ENCODE measurements at regions not wholly inside any gene's neighbourhood (a gene's known extent, or its start where the extent isn't known, plus 50 kb on each side); places are given as distances from the start of the nearest gene placed in this dataset.

Small RNA genes in the stretch of these regions (small RNA-seq; reads per million reads assigned to genes)
- 0 reads per million in 3 donors for gene RPS27P20

Data from esophagus muscularis mucosa (tissue), 3 donors.